NCI-H128 (cell line): ENCODE measurements at regions not wholly inside any gene's neighbourhood (a gene's known extent, or its start where the extent isn't known, plus 50 kb on each side); places are given as distances from the start of the nearest gene placed in this dataset.
"Not testable (repeated sequence)": the region's sequence is repeated elsewhere in the genome, so short reads cannot be mapped to it uniquely, and the experiment has no call there.

Experiments
- DNase-seq: peaks from one replicate; lab custom pipeline; 2025; ENCODE audit not compliant: unreplicated experiment; lab: John Stamatoyannopoulos, UW

GRCh38 chr9:105021917-105022316 lies 94.0 kb upstream of the ABCA1 start:
- no peak for DNase-seq

GRCh38 chr9:105022545-105022944 lies 94.6 kb upstream of the ABCA1 start:
- DNase-seq: not testable (repeated sequence)

- no peak for DNase-seq
These were observed 95.8 kb upstream of the ABCA1 start for GRCh38 chr9:105023788-105024187.

GRCh38 chr9:105024529-105024928 lies 96.6 kb upstream of the ABCA1 start:
- no peak for DNase-seq

GRCh38 chr9:105026451-105026850 lies 98.5 kb upstream of the ABCA1 start:
- no peak for DNase-seq

- no peak for DNase-seq
These were observed 99.1 kb upstream of the ABCA1 start for GRCh38 chr9:105027084-105027483.

- DNase-seq: no peak
These were observed 102.3 kb upstream of the ABCA1 start for GRCh38 chr9:105030285-105030684.

GRCh38 chr9:105037139-105037538 lies 109.2 kb upstream of the ABCA1 start:
- no peak for DNase-seq

GRCh38 chr9:105038051-105038450 lies 110.1 kb upstream of the ABCA1 start:
- no peak for DNase-seq

GRCh38 chr9:105039175-105039799 lies 111.3 kb upstream of the ABCA1 start:
- DNase-seq: no peak

- no peak for DNase-seq
These were observed 115.5 kb upstream of the ABCA1 start for GRCh38 chr9:105043370-105043936.

- no peak for DNase-seq
These were observed 116.6 kb upstream of the ABCA1 start for GRCh38 chr9:105044518-105044917.

GRCh38 chr9:105046907-105047741 lies 119.2 kb upstream of the ABCA1 start:
- DNase-seq: no peak

- no peak for DNase-seq
These were observed 119.7 kb upstream of the ABCA1 start for GRCh38 chr9:105047742-105048041.

GRCh38 chr9:105048331-105048730 lies 120.4 kb upstream of the ABCA1 start:
- no peak for DNase-seq

GRCh38 chr9:105050296-105050695 lies 122.3 kb upstream of the ABCA1 start:
- no peak for DNase-seq

- DNase-seq: no peak
These were observed 123.9 kb upstream of the ABCA1 start for GRCh38 chr9:105051897-105052296.

- no peak for DNase-seq
These were observed 124.4 kb upstream of the ABCA1 start for GRCh38 chr9:105052346-105052745.

- no peak for DNase-seq
These were observed 125.3 kb upstream of the ABCA1 start for GRCh38 chr9:105053209-105053652.

- no peak for DNase-seq
These were observed 126.5 kb upstream of the ABCA1 start for GRCh38 chr9:105054491-105054890.

GRCh38 chr9:105055917-105056316 lies 128.0 kb upstream of the ABCA1 start:
- no peak for DNase-seq

- no peak for DNase-seq
These were observed 129.6 kb upstream of the ABCA1 start for GRCh38 chr9:105057551-105057950.
